BE2C (cell line): ENCODE measurements at regions not wholly inside any gene's neighbourhood (a gene's known extent, or its start where the extent isn't known, plus 50 kb on each side); places are given as distances from the start of the nearest gene placed in this dataset.

Experiments
- DNase-seq: peaks from one replicate; pipeline ENCODE4 v3.0.0-alpha.2; 2020
- H3K27me3 ChIP-seq: fragments of 250-450 bp; sonication (Bioruptor Pico); 2 replicates; pipeline ENCODE4 v1.5.1; 2020; ENCODE audit warnings: mild to moderate bottlenecking
- H3K36me3 ChIP-seq: fragments of 250-450 bp; sonication (Bioruptor Pico); 2 replicates; pipeline ENCODE4 v1.5.1; 2020; ENCODE audit warnings: mild to moderate bottlenecking
- H3K4me1 ChIP-seq: fragments of 250-450 bp; sonication (Bioruptor Pico); 2 replicates; pipeline ENCODE4 v1.5.1; 2020
- H3K4me3 ChIP-seq: 2 replicates; pipeline ENCODE4 v1.5.1; 2011; ENCODE audit warnings: low read depth, low read length
- H3K9me3 ChIP-seq: fragments of 250-450 bp; sonication (Bioruptor Pico); 2 replicates; pipeline ENCODE4 v1.5.1; 2020
- CTCF ChIP-seq: IDR thresholded peaks from 2 replicates; pipeline ENCODE4 v1.5.1; 2012; ENCODE audit warnings: mild to moderate bottlenecking, low read depth, low read length

GRCh38 chr11:42646959-42647358 is 664.8 kb upstream of the API5 start:
- DNase-seq = no peak
- no peaks in the 10 kb centered on the region for H3K36me3 ChIP-seq

GRCh38 chr11:42647993-42648392 is 663.8 kb upstream of the API5 start:
- Histone ChIP-seq H3K36me3 (no peaks in the 10 kb centered on the region), H3K27me3 (no peaks in the 10 kb centered on the region), H3K9me3 (no peaks in the 10 kb centered on the region), H3K4me3 (no peak overlapping the region), H3K4me1 (no peaks in the 10 kb centered on the region)
- DNase-seq = no peak
- TF ChIP-seq CTCF = no peak

More at GRCh38 chr11:42646959-42647358, 664.8 kb upstream of the API5 start:
- no peaks in the 10 kb centered on the region for H3K27me3 ChIP-seq
- no peaks in the 10 kb centered on the region for H3K4me1 ChIP-seq
- H3K4me3 ChIP-seq = no peak overlapping the region
- no peaks in the 10 kb centered on the region for H3K9me3 ChIP-seq
- no peak for TF ChIP-seq CTCF

- H3K4me1 ChIP-seq = no peaks in the 10 kb centered on the region
Measured at GRCh38 chr11:42651621-42652020, 660.2 kb upstream of the API5 start.

GRCh38 chr11:42657169-42657568 is 654.6 kb upstream of the API5 start:
- TF ChIP-seq CTCF = no peak
- no peak overlapping the region for H3K4me3 ChIP-seq
- no peak for DNase-seq

More at GRCh38 chr11:42651621-42652020, 660.2 kb upstream of the API5 start:
- H3K36me3 ChIP-seq = no peaks in the 10 kb centered on the region
- no peak overlapping the region for H3K4me3 ChIP-seq
- no peaks in the 10 kb centered on the region for H3K9me3 ChIP-seq
- no peaks in the 10 kb centered on the region for H3K27me3 ChIP-seq
- DNase-seq = no peak
- TF ChIP-seq CTCF = no peak

GRCh38 chr11:42661942-42662341 is 649.9 kb upstream of the API5 start:
- H3K27me3 ChIP-seq = no peaks in the 10 kb centered on the region
- no peaks in the 10 kb centered on the region for H3K9me3 ChIP-seq
- H3K36me3 ChIP-seq = no peaks in the 10 kb centered on the region
- no peak overlapping the region for H3K4me3 ChIP-seq
- TF ChIP-seq CTCF = no peak
- no peaks in the 10 kb centered on the region for H3K4me1 ChIP-seq
- no peak for DNase-seq

More at GRCh38 chr11:42657169-42657568, 654.6 kb upstream of the API5 start:
- Histone ChIP-seq H3K4me1 (no peaks in the 10 kb centered on the region), H3K36me3 (no peaks in the 10 kb centered on the region), H3K27me3 (no peaks in the 10 kb centered on the region), H3K9me3 (no peaks in the 10 kb centered on the region)

- Histone ChIP-seq H3K4me3 (no peak overlapping the region), H3K4me1 (no peaks in the 10 kb centered on the region), H3K36me3 (no peaks in the 10 kb centered on the region), H3K27me3 (no peaks in the 10 kb centered on the region), H3K9me3 (no peaks in the 10 kb centered on the region)
- no peak for TF ChIP-seq CTCF
- no peak for DNase-seq
Measured at GRCh38 chr11:42669248-42669976, 642.4 kb upstream of the API5 start.
